Colonic mucosa (tissue), 4 donors: ENCODE measurements at regions not wholly inside any gene's neighbourhood (a gene's known extent, or its start where the extent isn't known, plus 50 kb on each side); places are given as distances from the start of the nearest gene placed in this dataset.

ENCODE experiments used
- DNase-seq: peaks from one replicate; pipeline ENCODE4 v3.0.0-alpha.2; 2020
- H3K27ac ChIP-seq: fragments of 200-600 bp; one replicate; pipeline ENCODE4 v1.8.0; 2021
- H3K27me3 ChIP-seq: fragments of 200-600 bp; one replicate; pipeline ENCODE4 v1.8.0; 2021
- H3K36me3 ChIP-seq: fragments of 200-600 bp; one replicate; pipeline ENCODE4 v1.8.0; 2021
- H3K4me1 ChIP-seq: fragments of 200-600 bp; one replicate; pipeline ENCODE4 v1.8.0; 2021; ENCODE audit warnings: mild to moderate bottlenecking
- H3K4me3 ChIP-seq: fragments of 200-600 bp; one replicate; pipeline ENCODE4 v1.8.0; 2021
- H3K9ac ChIP-seq, 2 donors: one replicate each; pipeline ENCODE4 v1.7.0; 2013; ENCODE audit warnings: control low read depth in 2 of 2, low read depth in 2 of 2, low read length in 2 of 2
- H3K9me3 ChIP-seq: fragments of 200-600 bp; one replicate; pipeline ENCODE4 v1.8.0; 2021
- intact Hi-C: fragments of 100-400 bp; cut with DNase I; formaldehyde crosslinking; loops from one replicate; pipeline ENCODE4 v1.14.1; 2022
- microRNA-seq: library from miRNA; unstranded; fragments of <30 nt; microRNA quantifications from one replicate; pipeline ENCODE4, GENCODE V29; 2019
- TF ChIP-seq, protein P1 (sequence below): fragments of 200-600 bp; IDR thresholded peaks from one replicate; pipeline ENCODE4 v1.8.0; 2022; ENCODE audit warnings: antibody characterized with exemption, mild to moderate bottlenecking
- donor health status: healthy.
- donor health status: DM: no; HTN: no; CAD: no.
- donor health status: DM: no; HTN: no; CAD: no.

DNA sequence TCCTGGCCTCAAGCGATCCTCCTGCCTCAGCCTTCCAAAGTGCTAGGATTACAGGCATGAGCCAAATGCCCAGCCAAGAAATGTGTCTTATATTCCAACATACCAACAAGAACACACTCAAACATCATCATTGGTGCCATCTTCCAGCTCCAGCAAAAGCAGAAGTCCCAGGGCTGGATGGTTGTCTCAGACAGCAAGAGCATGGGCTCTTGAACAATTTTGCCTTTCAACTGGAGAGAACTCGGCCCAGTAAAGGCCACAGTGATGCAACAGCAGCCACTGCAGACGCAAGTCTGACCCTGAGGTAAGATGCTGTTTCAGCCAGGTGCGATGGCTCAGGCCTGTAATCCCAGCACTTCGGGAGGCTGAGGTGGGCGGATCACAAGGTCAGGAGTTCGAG is 52.8 kb upstream of the NFE2L3 start:
- no peak overlapping the region for H3K27ac ChIP-seq

DNA sequence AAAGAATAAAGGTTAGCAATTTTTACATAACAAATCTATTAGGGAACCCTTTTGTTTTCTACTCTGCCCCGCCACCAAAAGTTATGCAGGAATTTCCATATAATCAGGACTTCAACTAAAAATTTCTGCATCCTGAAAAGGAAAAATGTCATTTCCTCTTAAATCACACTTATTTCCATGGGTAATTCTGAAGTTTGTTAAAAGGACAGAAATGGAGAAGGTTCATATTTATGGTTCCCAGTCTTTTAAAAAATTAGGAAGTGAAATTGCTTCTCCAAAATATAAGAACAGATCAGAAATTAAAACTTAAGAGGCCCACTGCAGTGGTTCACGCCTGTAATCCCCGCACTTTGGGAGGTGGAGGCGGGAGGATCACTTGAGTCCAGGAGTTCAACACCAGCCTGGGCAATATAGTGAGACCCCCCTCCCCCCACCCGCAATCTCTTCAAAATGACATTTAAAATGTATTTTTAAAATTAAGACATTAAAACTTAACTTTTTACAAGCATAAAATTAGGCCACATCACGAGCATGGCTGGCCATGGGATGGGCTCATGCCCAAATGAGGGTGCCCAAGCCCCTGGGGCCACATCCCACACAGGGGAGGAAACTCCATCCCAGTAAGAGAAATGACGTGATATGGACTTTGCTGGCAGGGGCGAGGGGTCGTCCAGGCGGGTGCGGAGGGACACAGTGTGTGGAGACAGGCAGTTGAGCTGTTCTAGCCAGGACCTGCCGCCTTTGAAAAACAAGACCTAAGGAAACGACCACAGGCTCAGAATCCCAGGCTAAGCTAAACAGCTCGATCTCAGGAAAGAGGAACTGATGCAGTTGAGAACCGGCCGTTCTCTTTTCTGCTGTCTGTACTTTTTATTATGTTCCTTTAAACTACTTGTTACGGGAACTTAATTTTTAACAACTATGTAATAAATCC is 51.3 kb upstream of the NFE2L3 start:
- intact Hi-C loops, result no loop called here
- Histone ChIP-seq H3K9ac (no peak overlapping the region), H3K4me1 (no peaks in the 10 kb centered on the region), H3K4me3 (no peak overlapping the region), H3K36me3 (no peaks in the 10 kb centered on the region), H3K27me3 (no peaks in the 10 kb centered on the region), H3K27ac (no peak overlapping the region), H3K9me3 (no peaks in the 10 kb centered on the region)
- TF ChIP-seq, protein P1, sequence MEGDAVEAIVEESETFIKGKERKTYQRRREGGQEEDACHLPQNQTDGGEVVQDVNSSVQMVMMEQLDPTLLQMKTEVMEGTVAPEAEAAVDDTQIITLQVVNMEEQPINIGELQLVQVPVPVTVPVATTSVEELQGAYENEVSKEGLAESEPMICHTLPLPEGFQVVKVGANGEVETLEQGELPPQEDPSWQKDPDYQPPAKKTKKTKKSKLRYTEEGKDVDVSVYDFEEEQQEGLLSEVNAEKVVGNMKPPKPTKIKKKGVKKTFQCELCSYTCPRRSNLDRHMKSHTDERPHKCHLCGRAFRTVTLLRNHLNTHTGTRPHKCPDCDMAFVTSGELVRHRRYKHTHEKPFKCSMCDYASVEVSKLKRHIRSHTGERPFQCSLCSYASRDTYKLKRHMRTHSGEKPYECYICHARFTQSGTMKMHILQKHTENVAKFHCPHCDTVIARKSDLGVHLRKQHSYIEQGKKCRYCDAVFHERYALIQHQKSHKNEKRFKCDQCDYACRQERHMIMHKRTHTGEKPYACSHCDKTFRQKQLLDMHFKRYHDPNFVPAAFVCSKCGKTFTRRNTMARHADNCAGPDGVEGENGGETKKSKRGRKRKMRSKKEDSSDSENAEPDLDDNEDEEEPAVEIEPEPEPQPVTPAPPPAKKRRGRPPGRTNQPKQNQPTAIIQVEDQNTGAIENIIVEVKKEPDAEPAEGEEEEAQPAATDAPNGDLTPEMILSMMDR, result no peak
- DNase-seq, result no peak

More for the DNA sequence above, 52.8 kb upstream of the NFE2L3 start:
- DNase-seq, result no peak
- Histone ChIP-seq H3K9ac (no peak overlapping the region), H3K27me3 (no peaks in the 10 kb centered on the region), H3K4me3 (no peak overlapping the region), H3K4me1 (no peaks in the 10 kb centered on the region), H3K9me3 (no peaks in the 10 kb centered on the region), H3K36me3 (no peaks in the 10 kb centered on the region)
- TF ChIP-seq, protein P1, result no peak
- intact Hi-C loops, result no loop called here

DNA sequence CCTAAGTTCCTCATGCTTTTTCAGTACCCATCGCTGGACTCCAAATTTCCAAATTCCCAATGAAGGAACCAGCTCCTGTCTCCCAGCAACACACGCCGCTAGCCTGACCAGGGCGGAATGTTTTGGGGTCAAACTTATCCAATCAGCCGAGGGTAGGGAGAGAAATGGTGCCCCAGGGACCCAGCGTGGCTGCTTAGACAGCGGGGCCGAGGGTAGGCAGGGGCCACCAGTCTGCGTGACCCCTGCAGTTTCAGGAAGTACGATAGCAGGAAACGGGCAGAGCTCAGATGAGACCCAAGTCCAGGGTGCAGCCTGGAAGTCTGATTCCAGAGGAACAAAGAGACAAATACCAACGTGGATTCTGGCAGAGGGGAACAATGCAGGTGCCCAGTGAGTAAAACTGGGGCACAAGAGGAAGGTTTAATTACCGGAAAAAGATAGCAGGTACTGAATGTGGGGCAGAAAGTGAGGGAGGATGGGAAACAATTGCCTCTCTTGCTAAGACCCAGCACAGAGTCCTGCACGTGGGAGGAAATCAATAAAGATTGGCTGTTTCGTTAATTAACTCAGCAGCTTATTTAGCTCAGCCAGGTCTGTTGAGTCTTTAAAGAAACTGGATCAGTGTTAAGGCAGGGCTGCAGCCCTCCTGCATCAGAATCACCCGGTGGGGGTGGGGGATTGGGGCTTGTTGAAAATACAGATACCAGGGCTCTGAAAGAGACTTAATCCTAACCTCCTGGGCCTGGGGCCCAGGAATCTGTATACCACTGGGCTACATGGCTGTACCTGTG is 50.4 kb upstream of the NFE2L3 start:
- Histone ChIP-seq H3K27ac (no peak overlapping the region), H3K27me3 (no peaks in the 10 kb centered on the region), H3K4me1 (no peaks in the 10 kb centered on the region), H3K36me3 (no peaks in the 10 kb centered on the region), H3K9ac (peak overlapping the region in 1 of 2 donors; percentile 12), H3K9me3 (no peaks in the 10 kb centered on the region), H3K4me3 (no peak overlapping the region)
- TF ChIP-seq, protein P1, result no peak
- intact Hi-C loops, result no loop called here
- DNase-seq, result no peak

DNA sequence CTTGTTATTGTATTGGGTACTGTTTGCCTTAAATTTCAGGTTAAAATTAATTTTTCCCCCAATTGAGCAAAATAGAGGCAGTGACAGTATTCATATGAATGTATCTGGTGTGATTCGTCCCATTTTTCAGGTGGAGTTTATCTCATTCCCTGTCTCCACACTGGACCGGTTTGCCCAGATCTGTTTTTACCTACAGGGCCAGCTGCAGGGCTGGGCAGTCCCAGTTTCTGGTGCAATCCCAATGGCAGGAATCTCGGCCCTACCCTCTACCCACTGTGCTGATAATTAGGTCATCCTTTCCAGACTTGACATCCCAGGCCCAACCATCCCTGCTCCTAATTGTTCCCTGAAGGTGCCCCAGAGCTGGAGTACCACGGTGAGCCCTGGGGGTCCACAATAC is 49.8 kb upstream of the NFE2L3 start:
- Histone ChIP-seq H3K27me3 (no peaks in the 10 kb centered on the region), H3K4me1 (no peaks in the 10 kb centered on the region), H3K36me3 (no peaks in the 10 kb centered on the region), H3K9ac (no peak overlapping the region), H3K4me3 (no peak overlapping the region), H3K9me3 (no peaks in the 10 kb centered on the region), H3K27ac (no peak overlapping the region)
- intact Hi-C loops, result no loop called here
- no peak for DNase-seq
- TF ChIP-seq, protein P1, result no peak

Small RNAs in the stretch of these regions (microRNA-seq; reads per million reads assigned to microRNA genes)
- gene MIR148A, result 847 reads per million, percentile 77 among the genes with 10 or more reads in this experiment
